ENCODE measurements at regions not wholly inside any gene's neighbourhood (a gene's known extent, or its start where the extent isn't known, plus 50 kb on each side); places are given as distances from the start of the nearest gene placed in this dataset.
A peak's percentile ranks its signal among the peaks of the same experiment; 100 is the strongest.

DNA sequence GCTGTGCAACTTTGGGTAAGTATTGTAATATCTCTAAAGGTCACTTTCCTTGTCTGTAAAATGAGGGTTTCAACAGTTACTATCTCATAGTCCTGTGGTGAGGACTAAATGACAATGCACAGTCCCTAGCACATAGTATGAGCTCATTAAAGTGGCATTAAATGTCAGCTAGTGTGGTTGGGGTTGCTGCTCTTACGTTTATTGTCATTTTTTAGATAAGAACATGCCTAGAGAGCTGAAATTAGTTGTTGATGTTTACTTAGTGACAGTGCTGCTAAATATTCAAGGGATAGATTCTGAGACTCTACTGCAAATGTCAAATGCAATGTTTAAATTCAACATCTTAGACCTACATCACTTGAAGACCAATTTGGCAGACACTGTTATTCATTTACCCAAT lies 356.1 kb upstream of the ETAA1 start:
- DNase-seq (ENCODE audit: low read depth), result no peak

GRCh38 chr2:67043781-67044478 lies 353.2 kb upstream of the ETAA1 start:
- no peak for DNase-seq (ENCODE audit: low read depth)

DNA sequence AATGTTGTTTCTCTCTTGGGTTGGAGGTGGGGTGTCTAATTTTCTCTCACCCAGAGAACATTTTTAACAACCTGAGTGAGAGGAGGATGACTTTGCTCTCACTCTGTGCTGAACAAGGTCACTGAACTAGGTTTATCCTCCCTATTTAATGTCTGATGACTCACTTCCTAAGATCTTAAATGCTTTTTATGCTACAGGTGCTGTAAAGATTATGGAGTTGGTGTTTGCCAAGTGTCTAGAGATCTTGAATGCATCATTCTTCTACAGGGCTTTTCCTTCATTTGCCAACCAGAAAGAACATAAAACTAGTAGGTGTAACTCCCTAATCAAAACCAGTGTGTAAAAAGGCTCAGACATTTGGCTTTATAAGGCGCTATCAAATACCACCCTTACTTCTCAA lies 350.5 kb upstream of the ETAA1 start:
- peak; percentile 21 for DNase-seq (ENCODE audit: low read depth)

- DNase-seq (ENCODE audit: low read depth), result no peak
These were observed 348.8 kb upstream of the ETAA1 start for GRCh38 chr2:67048314-67048713.

- DNase-seq (ENCODE audit: low read depth), result no peak
These were observed 346.5 kb upstream of the ETAA1 start for GRCh38 chr2:67050622-67051021.

DNA sequence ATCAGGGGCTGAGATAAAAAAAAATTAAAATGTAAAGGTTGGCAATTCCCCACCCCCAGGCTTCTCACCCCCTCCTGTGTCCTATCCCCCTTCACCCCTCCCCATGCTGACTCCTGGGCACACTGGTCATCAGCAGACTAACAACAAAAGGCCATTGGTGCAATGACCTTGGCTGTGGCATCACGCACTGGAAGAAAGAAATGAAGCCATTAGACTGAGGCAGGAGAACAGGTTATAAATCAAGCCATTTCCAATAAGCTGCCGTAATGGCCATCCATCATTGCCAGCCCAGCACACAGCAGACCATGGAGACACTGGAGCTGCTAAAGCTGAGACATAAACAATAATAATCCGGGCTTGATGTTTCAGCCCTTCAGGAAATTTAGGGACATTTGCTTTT lies 342.4 kb upstream of the ETAA1 start:
- no peak for DNase-seq (ENCODE audit: low read depth)

DNA sequence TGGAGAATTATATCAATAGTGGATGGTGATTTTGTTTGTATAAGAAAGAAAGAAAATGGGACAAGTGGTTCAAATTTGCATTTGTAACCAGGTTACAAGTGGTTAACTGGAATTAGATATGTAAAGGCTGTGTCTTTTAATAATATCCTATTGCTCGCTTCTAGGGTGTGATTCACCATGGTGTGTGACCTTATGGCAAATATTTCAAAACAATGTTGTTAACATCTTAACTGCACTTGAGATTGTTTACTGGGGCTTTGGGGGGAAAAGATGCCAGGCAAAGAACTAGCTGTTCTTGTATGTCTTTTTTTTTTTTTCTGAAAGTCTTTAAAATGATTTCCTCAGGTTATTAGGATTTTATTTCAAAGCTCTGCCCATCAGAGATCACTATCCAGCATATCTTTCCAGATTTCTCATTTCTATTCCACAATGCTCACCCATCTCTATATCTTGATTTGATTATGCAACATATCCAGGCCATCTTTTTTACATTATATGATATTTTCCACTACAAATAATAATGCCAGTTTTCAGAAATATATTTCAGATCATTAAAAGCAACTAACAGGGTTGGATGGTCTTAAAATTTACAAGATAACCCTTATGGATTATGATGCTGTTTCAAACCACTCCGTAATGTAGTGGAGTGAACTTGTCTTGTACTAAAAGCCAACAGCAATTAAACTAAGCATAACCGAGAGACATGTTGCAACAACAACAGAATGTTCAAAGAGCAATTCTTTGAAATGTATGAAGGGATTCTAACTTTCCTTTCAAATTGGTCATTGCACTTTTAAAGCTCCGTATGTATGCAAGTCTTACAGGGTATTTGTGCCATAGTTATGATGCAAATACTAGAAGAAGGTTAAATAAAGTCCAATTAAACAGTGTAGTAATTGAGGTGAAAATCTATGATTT lies 341.5 kb upstream of the ETAA1 start:
- DNase-seq (ENCODE audit: low read depth), result no peak

GRCh38 chr2:67057123-67057522 lies 340.0 kb upstream of the ETAA1 start:
- DNase-seq (ENCODE audit: low read depth), result no peak

DNA sequence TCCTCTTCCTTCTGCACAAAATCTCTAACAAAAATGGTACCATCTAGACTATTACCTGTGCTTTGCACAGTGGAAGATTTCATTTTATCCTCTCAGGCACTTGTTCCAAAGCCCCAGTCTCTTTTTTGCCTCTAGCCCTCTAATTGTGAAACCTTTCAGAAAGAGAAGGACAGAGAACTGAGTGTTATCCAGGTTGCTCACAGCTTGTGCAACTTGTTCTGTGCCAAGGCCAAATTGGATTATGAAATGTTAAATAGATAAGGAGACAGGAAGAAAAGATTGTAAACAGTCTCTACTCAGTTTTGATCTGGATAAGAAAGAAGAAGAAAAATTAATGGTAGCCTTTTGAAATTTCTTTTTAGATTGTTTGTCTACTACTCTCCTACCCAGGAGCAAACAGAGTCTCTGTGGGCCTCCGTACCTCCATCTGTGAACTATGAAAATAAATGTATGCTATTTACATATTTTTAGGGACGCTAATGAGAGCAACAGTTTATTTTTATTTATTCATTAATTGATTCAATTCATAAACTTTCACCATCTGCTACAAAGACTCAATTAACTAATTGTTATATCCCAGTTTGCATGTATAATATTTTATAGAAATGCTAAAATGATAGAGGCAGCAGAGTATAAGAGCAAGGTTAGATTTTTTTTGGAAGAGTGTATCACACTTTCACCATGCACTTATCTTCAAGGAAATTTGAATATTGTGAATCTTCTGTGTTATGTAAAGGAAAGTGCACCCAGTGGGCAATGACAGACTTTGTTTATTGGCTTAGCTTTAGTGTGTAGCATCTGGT lies 339.0 kb upstream of the ETAA1 start:
- no peak for DNase-seq (ENCODE audit: low read depth)

DNA sequence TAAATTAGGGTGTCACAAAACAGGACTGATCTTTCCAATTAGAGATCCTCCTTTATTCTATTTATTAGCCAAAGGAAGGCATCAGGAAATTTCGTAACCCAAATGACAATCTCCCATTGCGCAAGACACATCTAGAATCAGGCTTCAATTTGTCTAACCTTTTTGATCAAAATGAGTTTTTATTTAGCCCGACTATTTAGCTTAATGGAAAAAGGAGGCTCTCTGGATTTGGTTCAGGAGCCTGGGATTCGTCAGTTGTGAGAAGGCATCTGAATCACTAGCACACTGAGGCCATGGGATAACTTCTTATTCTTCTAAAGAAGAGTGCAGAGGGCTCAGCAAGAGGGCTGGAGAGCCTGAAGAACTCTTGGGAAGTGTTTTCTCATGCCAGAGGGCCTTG lies 332.1 kb upstream of the ETAA1 start:
- DNase-seq (ENCODE audit: low read depth), result no peak

DNA sequence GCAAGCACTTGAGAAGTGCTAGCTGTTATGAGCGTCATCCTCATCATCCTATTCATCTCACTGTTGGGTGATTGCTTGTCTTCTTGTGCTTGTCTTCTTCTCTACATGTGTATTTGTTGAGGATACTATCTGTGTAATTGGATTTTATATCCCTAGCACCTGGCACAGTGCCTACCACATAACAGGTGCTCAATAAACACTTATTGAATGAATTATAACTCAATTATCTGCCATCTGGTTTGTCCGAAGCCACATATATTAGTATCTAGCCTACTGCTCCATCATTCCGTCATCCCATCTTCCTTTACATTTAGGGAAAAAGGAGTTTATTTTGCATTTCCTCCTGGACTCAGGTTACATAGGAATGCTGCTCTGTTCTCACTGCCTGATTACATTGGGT lies 330.4 kb upstream of the ETAA1 start:
- no peak for DNase-seq (ENCODE audit: low read depth)

DNA sequence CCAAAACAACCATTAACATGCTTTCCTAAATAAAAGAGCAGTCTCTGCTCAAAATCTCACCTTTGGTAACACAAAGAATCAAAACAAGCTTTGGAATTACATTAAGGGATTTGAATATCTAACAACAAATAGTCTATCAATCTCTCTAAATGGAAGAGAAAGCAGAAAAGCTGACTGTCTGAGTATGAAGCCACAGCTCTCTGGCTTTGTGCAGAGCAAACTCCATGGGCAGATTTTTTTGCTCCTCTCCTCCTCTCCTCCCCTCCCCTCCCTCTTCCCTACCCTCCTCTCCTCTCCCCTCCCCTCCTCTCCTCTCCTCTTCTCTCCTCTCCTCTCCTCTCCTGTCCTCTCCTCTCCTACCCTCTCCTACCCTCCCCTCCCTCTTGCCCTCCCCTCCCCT lies 329.5 kb upstream of the ETAA1 start:
- no peak for DNase-seq (ENCODE audit: low read depth)

DNA sequence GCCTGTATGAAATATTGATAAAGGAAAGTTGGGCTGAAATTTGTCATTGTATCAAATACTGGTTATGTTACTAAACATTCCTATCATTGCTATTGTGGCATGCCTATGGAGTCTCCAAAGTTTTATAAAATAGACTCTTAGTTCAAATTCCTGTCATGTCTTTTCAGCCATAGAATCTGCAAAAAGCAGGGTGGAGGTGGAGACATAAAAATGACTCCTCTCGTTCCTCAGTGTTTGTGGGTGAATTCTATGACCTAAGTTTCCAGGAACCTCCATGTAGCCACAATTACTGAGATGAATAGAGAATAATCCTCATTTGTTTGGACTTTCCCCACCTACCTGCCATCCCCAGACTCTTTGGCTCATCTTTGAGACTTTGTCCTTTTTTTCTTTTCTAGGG lies 326.3 kb upstream of the ETAA1 start:
- DNase-seq (ENCODE audit: low read depth), result no peak

- DNase-seq (ENCODE audit: low read depth), result no peak
These were observed 322.1 kb upstream of the ETAA1 start for GRCh38 chr2:67075056-67075455.

- DNase-seq (ENCODE audit: low read depth), result no peak
These were observed 321.4 kb upstream of the ETAA1 start for GRCh38 chr2:67075530-67076238.

DNA sequence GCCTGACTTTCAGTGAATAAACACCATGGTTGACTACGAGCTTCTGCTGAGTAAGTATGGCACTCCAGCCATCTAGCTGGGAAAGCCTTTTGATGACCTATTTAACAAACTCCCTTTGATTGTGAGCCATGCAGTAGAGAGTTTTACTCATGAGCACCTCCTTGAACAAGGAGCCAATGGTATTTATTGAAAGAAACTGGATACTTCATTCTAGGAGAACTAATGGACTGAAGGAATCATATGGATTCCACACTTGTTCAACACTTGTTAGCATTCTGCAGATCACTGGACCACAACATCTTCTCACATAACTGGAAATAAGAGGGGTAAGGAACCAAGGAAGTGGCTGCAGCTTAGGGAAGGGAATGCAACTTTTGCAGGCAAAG lies 320.9 kb upstream of the ETAA1 start:
- no peak for DNase-seq (ENCODE audit: low read depth)

DNA sequence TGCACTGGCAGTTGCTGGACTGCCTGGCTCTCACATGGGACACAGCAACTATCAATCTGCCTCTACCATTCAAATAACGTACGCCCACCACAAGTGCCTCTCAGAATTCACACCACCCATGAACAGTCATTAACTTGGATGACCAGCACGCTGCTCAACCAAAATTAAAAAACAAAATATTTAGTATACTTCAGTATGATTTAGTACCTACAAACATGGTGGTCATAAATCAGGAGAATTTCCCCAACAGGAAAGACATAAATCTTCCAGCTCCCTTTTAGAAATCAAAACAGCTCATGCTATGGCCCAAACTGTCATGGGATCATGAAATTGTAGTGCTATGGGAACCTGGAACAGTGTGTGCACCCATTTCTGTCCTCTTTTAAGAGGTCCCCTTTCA lies 317.4 kb upstream of the ETAA1 start:
- no peak for DNase-seq (ENCODE audit: low read depth)

DNA sequence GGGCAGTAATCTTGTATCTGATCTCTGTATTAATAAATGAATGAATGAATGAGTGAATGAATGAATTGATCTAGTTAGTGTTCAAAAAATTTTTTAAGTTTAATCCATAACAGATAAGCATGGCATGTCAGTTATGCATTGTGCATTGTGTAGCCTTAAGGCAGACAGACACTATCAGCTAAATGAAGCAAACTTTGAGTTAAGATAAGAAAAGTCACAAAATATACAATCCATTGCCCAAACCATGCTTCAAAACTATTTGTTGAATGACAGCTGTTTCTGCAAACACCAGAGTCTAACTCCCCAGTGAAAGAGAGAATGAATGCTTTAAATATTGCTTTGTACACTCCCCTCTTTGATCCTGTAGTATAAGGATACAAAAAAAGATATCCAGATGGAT lies 314.3 kb upstream of the ETAA1 start:
- no peak for DNase-seq (ENCODE audit: low read depth)

DNA sequence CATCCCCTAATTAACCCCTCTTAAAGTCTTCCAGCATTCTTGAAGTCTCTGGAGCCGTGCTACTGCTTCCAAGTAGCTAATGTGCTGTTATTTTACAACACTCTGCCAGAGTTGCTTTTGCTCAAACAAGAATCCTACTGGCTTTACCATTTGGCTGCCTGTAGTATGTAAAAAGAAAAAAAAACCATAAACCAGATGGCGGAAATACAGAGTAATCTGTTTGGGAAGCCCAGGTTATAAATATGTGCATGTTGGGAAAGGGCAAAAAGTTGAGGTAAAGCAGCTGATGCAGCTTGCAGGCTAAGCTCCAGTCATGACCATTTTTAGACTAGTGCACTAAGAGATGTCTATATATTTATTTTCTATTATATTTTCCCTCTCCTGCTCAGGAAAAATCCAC lies 313.2 kb upstream of the ETAA1 start:
- no peak for DNase-seq (ENCODE audit: low read depth)

GRCh38 chr2:67085146-67085545 lies 312.0 kb upstream of the ETAA1 start:
- DNase-seq (ENCODE audit: low read depth), result no peak

DNA sequence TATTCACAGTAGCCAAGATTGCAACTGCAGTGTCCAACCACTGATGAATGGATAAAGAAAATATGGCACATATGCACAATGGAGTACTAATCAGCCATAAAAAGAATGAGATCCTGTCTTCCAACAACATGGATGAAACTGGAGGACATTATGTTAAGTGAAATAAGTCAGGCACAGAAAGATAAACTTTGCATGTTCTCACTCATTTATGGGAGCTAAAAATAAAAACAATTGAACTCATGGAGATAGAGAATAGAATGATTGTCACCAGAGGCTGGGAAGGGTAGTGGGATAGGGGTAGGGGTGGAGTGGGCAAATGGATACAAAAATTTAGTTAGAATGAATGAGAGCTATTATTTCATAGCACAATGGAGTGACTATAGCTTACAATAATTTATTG lies 305.5 kb upstream of the ETAA1 start:
- DNase-seq (ENCODE audit: low read depth), result no peak

DNA sequence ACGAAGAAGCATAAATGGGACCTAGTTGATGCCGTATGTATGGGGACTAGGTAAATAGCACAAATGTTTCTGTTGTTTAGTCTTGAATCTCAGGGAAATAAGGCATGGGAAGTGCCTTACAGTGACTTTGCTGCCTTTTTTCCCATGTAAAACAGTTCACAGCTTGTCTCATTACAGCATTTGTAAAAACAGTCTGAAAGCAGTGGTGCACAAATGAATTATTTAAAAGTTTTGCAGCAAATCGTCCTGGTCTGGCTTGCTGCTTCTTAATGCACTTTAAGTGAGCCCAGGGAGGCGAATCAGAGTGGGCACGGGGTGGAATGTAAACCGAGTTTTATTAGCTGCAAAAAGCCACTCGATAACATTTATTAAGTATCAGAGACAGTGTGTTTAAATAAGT lies 302.0 kb upstream of the ETAA1 start:
- DNase-seq (ENCODE audit: low read depth), result no peak
